Left cardiac atrium (tissue), 4 donors: ENCODE measurements at regions not wholly inside any gene's neighbourhood (a gene's known extent, or its start where the extent isn't known, plus 50 kb on each side); places are given as distances from the start of the nearest gene placed in this dataset.
A peak's percentile ranks its signal among the peaks of the same experiment; 100 is the strongest.
"Not testable (repeated sequence)": the region's sequence is repeated elsewhere in the genome, so short reads cannot be mapped to it uniquely, and the experiment has no call there.

Source experiments
- ATAC-seq, 2 donors: fragments of 200-7000 bp; cut with Tn5 transposase; one replicate each; pipeline ENCODE4 v1.9.1; 2020; ENCODE audit warnings: mild to moderate bottlenecking in 2 of 2, moderate library complexity in 2 of 2
- DNase-seq: peaks from one replicate; pipeline ENCODE4 v3.0.0-alpha.2; 2020
- intact Hi-C, 2 donors: fragments of 100-400 bp; cut with DNase I; formaldehyde crosslinking; loops; one replicate each; pipeline versions ENCODE4 v1.14.1 to v1.15.1; 2022 to 2023
- donor health status: DM: no; HTN: yes; CAD: no.
- donor health status: DM: no; HTN: yes; CAD: no; lungs with severe emphysema.
- donor health status: DM: yes; HTN: yes; CAD: no.
- donor health status: Dilated cardiomyopathy.

- no peak for DNase-seq
Observed at GRCh38 chr20:24418731-24419130, 50.7 kb upstream of the SYNDIG1 start.

GRCh38 chr20:24417485-24417884, 51.9 kb upstream of the SYNDIG1 start:
- intact Hi-C loops: no loop called here
- DNase-seq: no peak
- ATAC-seq: no peak

More at GRCh38 chr20:24418731-24419130, 50.7 kb upstream of the SYNDIG1 start:
- no peak for ATAC-seq
- intact Hi-C loops: no loop called here

GRCh38 chr20:24415444-24415843, 54.0 kb upstream of the SYNDIG1 start:
- DNase-seq, ATAC-seq, intact Hi-C loops: not testable (repeated sequence)

- ATAC-seq: no peak
- no peak for DNase-seq
- intact Hi-C loops: no loop called here
Observed at GRCh38 chr20:24411834-24412216, 57.6 kb upstream of the SYNDIG1 start.

- intact Hi-C loops: no loop called here
- peak in 1 of 2 donors; percentile 44 for ATAC-seq
- DNase-seq: no peak
Observed at GRCh38 chr20:24411003-24411833, 58.2 kb upstream of the SYNDIG1 start.

- no peak for ATAC-seq
- no peak for DNase-seq
- intact Hi-C loops: no loop called here
Observed at GRCh38 chr20:24407151-24407550, 62.3 kb upstream of the SYNDIG1 start.

GRCh38 chr20:24406750-24407149, 62.7 kb upstream of the SYNDIG1 start:
- no peak for DNase-seq
- intact Hi-C loops: no loop called here
- ATAC-seq: no peak

- no peak for ATAC-seq
- intact Hi-C loops: no loop called here
- DNase-seq: no peak
Observed at GRCh38 chr20:24406251-24406650, 63.2 kb upstream of the SYNDIG1 start.

GRCh38 chr20:24405810-24406209, 63.6 kb upstream of the SYNDIG1 start:
- ATAC-seq (no peak), DNase-seq (no peak)
- intact Hi-C loops: no loop called here

- ATAC-seq: no peak
- intact Hi-C loops: no loop called here
- DNase-seq: no peak
Observed at GRCh38 chr20:24403406-24403805, 66.0 kb upstream of the SYNDIG1 start.

- intact Hi-C loops: no loop called here
- ATAC-seq (no peak), DNase-seq (no peak)
Observed at GRCh38 chr20:24402188-24402587, 67.2 kb upstream of the SYNDIG1 start.

- no peak for DNase-seq
- no peak for ATAC-seq
- intact Hi-C loops: loop anchor here in 1 of 2 donors (10.0 kb wide), 1 partner anchor 60 kb away; no protein-coding TSS in a partner anchor
Observed at GRCh38 chr20:24395151-24395550, 74.3 kb upstream of the SYNDIG1 start.

- ATAC-seq (no peak), DNase-seq (no peak)
- intact Hi-C loops: loop anchor here in 1 of 2 donors (10.0 kb wide), 1 partner anchor 59 kb away; no protein-coding TSS in a partner anchor
Observed at GRCh38 chr20:24393903-24394302, 75.5 kb upstream of the SYNDIG1 start.

GRCh38 chr20:24392612-24393011, 76.8 kb upstream of the SYNDIG1 start:
- intact Hi-C loops: loop anchor here in 1 of 2 donors (10.0 kb wide), 1 partner anchor 58 kb away; no protein-coding TSS in a partner anchor
- ATAC-seq (no peak), DNase-seq (no peak)

- DNase-seq: peak; percentile 27
- intact Hi-C loops: loop anchor here in 1 of 2 donors (10.0 kb wide), 1 partner anchor 55 kb away; no protein-coding TSS in a partner anchor
- peak; percentile 41 to 71 for ATAC-seq
Observed at GRCh38 chr20:24389686-24390085, 79.7 kb upstream of the SYNDIG1 start.

GRCh38 chr20:24388828-24389380, 80.5 kb upstream of the SYNDIG1 start:
- intact Hi-C loops: no loop called here
- DNase-seq (no peak), ATAC-seq (no peak)

- intact Hi-C loops: no loop called here
- ATAC-seq (no peak), DNase-seq (no peak)
Observed at GRCh38 chr20:24385547-24385946, 83.9 kb upstream of the SYNDIG1 start.

GRCh38 chr20:24384865-24385264, 84.6 kb upstream of the SYNDIG1 start:
- no peak for ATAC-seq
- intact Hi-C loops: no loop called here
- no peak for DNase-seq

GRCh38 chr20:24382743-24383142, 86.7 kb upstream of the SYNDIG1 start:
- intact Hi-C loops: no loop called here
- ATAC-seq (no peak), DNase-seq (no peak)

GRCh38 chr20:24382331-24382730, 87.1 kb upstream of the SYNDIG1 start:
- ATAC-seq: peak; percentile 50 to 60
- intact Hi-C loops: no loop called here
- peak; percentile 32 for DNase-seq

- DNase-seq: no peak
- intact Hi-C loops: no loop called here
- ATAC-seq: no peak
Observed at GRCh38 chr20:24381886-24382285, 87.5 kb upstream of the SYNDIG1 start.
